HCT116 (cell line): ENCODE measurements at regions not wholly inside any gene's neighbourhood (a gene's known extent, or its start where the extent isn't known, plus 50 kb on each side); places are given as distances from the start of the nearest gene placed in this dataset.

Experiments
- ATAC-seq: fragments of 200-7000 bp; cut with Tn5 transposase; 2 replicates; pipeline ENCODE4 v1.9.1; 2020; ENCODE audit warnings: mild to moderate bottlenecking, moderate library complexity
- BruUV-seq: library from RNA; stranded (reverse); fragments of 400-500 nt; replicated peaks from 2 replicates; lab custom pipeline; 2021; lab: Mats Ljungman, UMichigan
- CTCF ChIA-PET: fragments of 300-600 bp; sonication (Branson Sonifier 250); formaldehyde crosslinking; loops from one replicate; lab custom pipeline; 2021; ENCODE audit warnings: antibody characterized with exemption; lab: Charles Lee
- POLR2A ChIA-PET: fragments of 300-600, 350-600 bp; sonication (Branson Sonifier 250); formaldehyde crosslinking; loops from one replicate; lab custom pipeline; 2021; ENCODE audit warnings: antibody characterized with exemption; lab: Charles Lee
- RAD21 ChIA-PET, 2 experiments: fragments of 300-600 bp; sonication (Branson Sonifier 250); formaldehyde crosslinking; loops; one replicate each; lab custom pipeline; 2023; ENCODE audit warnings: low total read pairs in 2 of 2; ENCODE audit not compliant: uncharacterized antibody in 2 of 2, unreplicated experiment in 2 of 2, low non-redundant PET in 1 of 2; lab: Charles Lee
- DNase-seq: peaks from one replicate; pipeline ENCODE4 v3.0.0-alpha.2; 2010; ENCODE audit warnings: low read depth, low spot score
- H2AFZ ChIP-seq: fragments of 200-600 bp; shearing (Covaris generic), sonication (generic); 2 replicates; pipeline ENCODE4 v1.6.1; 2017; ENCODE audit warnings: low read depth, mixed run types, mixed read lengths, antibody characterized with exemption, low read length; ENCODE audit not compliant: poor library complexity, severe bottlenecking
- H3K27ac ChIP-seq: 2 replicates; pipeline ENCODE4 v1.5.1; 2012; ENCODE audit warnings: low read depth, low read length
- H3K27me3 ChIP-seq: fragments of 200-600 bp; sonication (generic); 2 replicates; pipeline ENCODE4 v1.6.1; 2016; ENCODE audit warnings: mixed run types, low read length, mixed read lengths; ENCODE audit not compliant: insufficient read depth
- H3K36me3 ChIP-seq, 2 experiments: fragments of 200-500 bp in 1 of 2; fragments of 200-600 bp in 1 of 2; sonication (Bioruptor generic) in 1 of 2; sonication (generic) in 1 of 2; 2 replicates each; pipeline versions ENCODE4 v1.5.1 to v1.6.1; 2014 to 2016; ENCODE audit warnings: low read length in 2 of 2, inconsistent platforms in 1 of 2, mixed read lengths in 1 of 2, mixed run types in 1 of 2; ENCODE audit not compliant: insufficient read depth in 2 of 2, control insufficient read depth in 1 of 2
- H3K4me1 ChIP-seq, 2 experiments: fragments of 200-600 bp in 1 of 2; sonication (generic) in 1 of 2; 2 replicates each; pipeline versions ENCODE4 v1.5.1 to v1.6.1; 2012 to 2017; ENCODE audit warnings: low read length in 2 of 2, inconsistent platforms in 1 of 2, mild to moderate bottlenecking in 1 of 2, mixed read lengths in 1 of 2, mixed run types in 1 of 2, moderate library complexity in 1 of 2; ENCODE audit not compliant: insufficient read depth in 2 of 2, control insufficient read depth in 1 of 2
- H3K4me2 ChIP-seq: fragments of 200-600 bp; sonication (generic); 2 replicates; pipeline ENCODE4 v1.6.1; 2017; ENCODE audit warnings: mixed run types, low read length, mixed read lengths
- H3K4me3 ChIP-seq, 2 experiments: fragments of 200-600 bp in 1 of 2; sonication (generic) in 1 of 2; replicated peaks in 1 of 2; 2 replicates each; pipeline ENCODE4 v1.5.1; 2011 to 2016; ENCODE audit warnings: low read length in 2 of 2, control low read depth in 1 of 2, low read depth in 1 of 2, mild to moderate bottlenecking in 1 of 2, mixed read lengths in 1 of 2, mixed run types in 1 of 2
- H3K79me2 ChIP-seq: fragments of 200-600 bp; sonication (generic); 2 replicates; pipeline ENCODE4 v1.6.1; 2017; ENCODE audit warnings: mild to moderate bottlenecking, mixed run types, low read length, moderate library complexity, mixed read lengths; ENCODE audit not compliant: insufficient read depth
- H3K9ac ChIP-seq: fragments of 200-600 bp; sonication (generic); 2 replicates; pipeline ENCODE4 v1.6.1; 2016; ENCODE audit warnings: low read length, mixed read lengths
- H3K9me2 ChIP-seq: fragments of 200-600 bp; sonication (generic), shearing (Covaris generic); 2 replicates; pipeline ENCODE4 v1.6.1; 2017; ENCODE audit warnings: mixed run types, mild to moderate bottlenecking, moderate library complexity; ENCODE audit not compliant: insufficient read depth
- H3K9me3 ChIP-seq, 2 experiments: fragments of 200-500 bp in 1 of 2; fragments of 200-600 bp in 1 of 2; sonication (Bioruptor generic) in 1 of 2; sonication (generic) in 1 of 2; 2 replicates each; pipeline ENCODE4 v1.6.1; 2014 to 2017; ENCODE audit warnings: low read length in 2 of 2, mixed read lengths in 2 of 2, inconsistent platforms in 1 of 2, low read depth in 1 of 2, mild to moderate bottlenecking in 1 of 2, mixed run types in 1 of 2, moderate library complexity in 1 of 2; ENCODE audit not compliant: control insufficient read depth in 1 of 2, insufficient read depth in 1 of 2
- H4K20me1 ChIP-seq: fragments of 200-600 bp; sonication (generic), shearing (Covaris generic); 2 replicates; pipeline ENCODE4 v1.6.1; 2017; ENCODE audit warnings: mixed run types, mild to moderate bottlenecking, moderate library complexity; ENCODE audit not compliant: insufficient read depth
- ATF3 ChIP-seq: IDR thresholded peaks from 2 replicates; pipeline ENCODE4 v1.6.1; 2012
- CBX3 ChIP-seq: IDR thresholded peaks from 2 replicates; pipeline ENCODE4 v1.6.1; 2012; ENCODE audit warnings: low read depth
- CTCF ChIP-seq, 3 experiments: fragments of 200-600 bp in 1 of 3; sonication (generic) in 1 of 3; IDR thresholded peaks in 2 of 3; conservative IDR thresholded peaks in 1 of 3; 2 replicates each; pipeline ENCODE4 v1.5.1; 2012 to 2017; ENCODE audit warnings: low read depth in 2 of 3, low read length in 2 of 3, antibody characterized with exemption in 1 of 3, borderline replicate concordance in 1 of 3, control low read depth in 1 of 3, mild to moderate bottlenecking in 1 of 3, mixed read lengths in 1 of 3, mixed run types in 1 of 3, moderate library complexity in 1 of 3; ENCODE audit not compliant: insufficient read depth in 1 of 3
- EGR1 ChIP-seq: IDR thresholded peaks from 2 replicates; pipeline ENCODE4 v1.6.1; 2012; ENCODE audit warnings: low read depth
- EZH2phosphoT487 ChIP-seq: fragments of 200-600 bp; IDR thresholded peaks from 2 replicates; pipeline ENCODE4 v1.6.1; 2018; ENCODE audit warnings: antibody characterized with exemption, borderline replicate concordance
- POLR2A ChIP-seq: IDR thresholded peaks from 2 replicates; pipeline ENCODE4 v1.7.0; 2011; ENCODE audit warnings: borderline replicate concordance; ENCODE audit not compliant: insufficient read depth, insufficient read length; ENCODE audit errors: extremely low read depth
- POLR2AphosphoS5 ChIP-seq: IDR thresholded peaks from 2 replicates; pipeline ENCODE4 v1.6.1; 2011; ENCODE audit warnings: mild to moderate bottlenecking, low read depth, low read length, moderate library complexity
- RAD21 ChIP-seq: IDR thresholded peaks from 2 replicates; pipeline ENCODE4 v1.6.1; 2012; ENCODE audit warnings: low read depth, mild to moderate bottlenecking
- SIN3A ChIP-seq: IDR thresholded peaks from 2 replicates; pipeline ENCODE4 v1.6.1; 2012; ENCODE audit warnings: low read depth
- SP1 ChIP-seq: IDR thresholded peaks from 2 replicates; pipeline ENCODE4 v1.6.1; 2012; ENCODE audit warnings: low read depth
- SRF ChIP-seq: IDR thresholded peaks from 2 replicates; pipeline ENCODE4 v1.6.1; 2012; ENCODE audit warnings: low read depth
- YY1 ChIP-seq: IDR thresholded peaks from 2 replicates; pipeline ENCODE4 v1.6.1; 2011; ENCODE audit warnings: low read length, low read depth, moderate library complexity, mild to moderate bottlenecking; ENCODE audit not compliant: insufficient replicate concordance; ENCODE audit errors: extremely low read depth
- ZBTB33 ChIP-seq: IDR thresholded peaks from 2 replicates; pipeline ENCODE4 v1.6.1; 2011; ENCODE audit warnings: mild to moderate bottlenecking, low read length, moderate library complexity; ENCODE audit not compliant: insufficient replicate concordance; ENCODE audit errors: extremely low read depth
- ZFX ChIP-seq: fragments of 450-650 bp; IDR thresholded peaks from 2 replicates; pipeline ENCODE4 v1.6.1; 2017
- intact Hi-C: fragments of 100-400 bp; cut with micrococcal nuclease; formaldehyde crosslinking; loops from 2 replicates; pipeline ENCODE4 v1.10.0; 2022

GRCh38 chr17:77366206-77366557 is 225.4 kb downstream of the SEC14L1 start:
- H3K4me1 ChIP-seq = peaks cover 44 to 74% of the 10 kb centered on the region in 2 experiments
- peaks cover 6% of the 10 kb centered on the region; the same call in 1 of the 2 replicates for H4K20me1 ChIP-seq
- H3K9ac ChIP-seq = peak overlapping the region; percentile 51
- no peak overlapping the region for H2AFZ ChIP-seq
- H3K4me3 ChIP-seq = no peak overlapping the region
- BruUV-seq = no TSS peak
- RAD21 ChIA-PET = no interaction called here
- intact Hi-C loops = no loop called here
- peak overlapping the region; percentile 44 for H3K27ac ChIP-seq
- no peaks in the 10 kb centered on the region for H3K36me3 ChIP-seq
- CTCF ChIA-PET = no interaction called here
- peak overlapping the region; percentile 75 for H3K4me2 ChIP-seq
- TF ChIP-seq CTCF (IDR thresholded peaks at IDR 0.05 in 2 of 3, conservative IDR thresholded peaks at IDR 0.05 in 1 of 3; ENCODE audit: borderline replicate concordance in 1 of 3, insufficient read depth in 1 of 3, low read depth in 2 of 3, low read length in 2 of 3) (no peak), POLR2AphosphoS5 (no peak), RAD21 (no peak), ZBTB33 (no peak), EZH2phosphoT487 (no peak), CBX3 (no peak), YY1 (no peak), ATF3 (no peak), POLR2A (no peak), SRF (no peak), SIN3A (no peak), ZFX (no peak), SP1 (no peak), EGR1 (no peak)
- H3K27me3 ChIP-seq = no peaks in the 10 kb centered on the region
- H3K79me2 ChIP-seq = peaks cover 97% of the 10 kb centered on the region
- DNase-seq (no peak), ATAC-seq (peak; percentile 4)
- no peaks in the 10 kb centered on the region for H3K9me3 ChIP-seq
- POLR2A ChIA-PET = no interaction called here
- H3K9me2 ChIP-seq = no peaks in the 10 kb centered on the region
